NCI-H526 treated with DMSO at 0.1 percent for 48 hours (cell line): ENCODE measurements at regions not wholly inside any gene's neighbourhood (a gene's known extent, or its start where the extent isn't known, plus 50 kb on each side); places are given as distances from the start of the nearest gene placed in this dataset.

Experiments
- DNase-seq: peaks from one replicate; lab custom pipeline; 2025; lab: John Stamatoyannopoulos, UW

GRCh38 chr11:95717314-95717713 lies 72.3 kb downstream of the FAM76B start:
- DNase-seq, result no peak

GRCh38 chr11:95716266-95716665 lies 73.3 kb downstream of the FAM76B start:
- DNase-seq, result no peak

GRCh38 chr11:95715777-95716241 lies 73.8 kb downstream of the FAM76B start:
- peak; percentile 91 for DNase-seq

GRCh38 chr11:95714843-95715776 lies 74.5 kb downstream of the FAM76B start:
- no peak for DNase-seq

GRCh38 chr11:95713428-95713827 lies 76.2 kb downstream of the FAM76B start:
- no peak for DNase-seq

- DNase-seq, result no peak
Observed at GRCh38 chr11:95711945-95712221, 77.7 kb downstream of the FAM76B start.

GRCh38 chr11:95711162-95711944 lies 78.2 kb downstream of the FAM76B start:
- no peak for DNase-seq

- DNase-seq, result no peak
Observed at GRCh38 chr11:95708681-95709080, 80.9 kb downstream of the FAM76B start.

- DNase-seq, result no peak
Observed at GRCh38 chr11:95706974-95707387, 82.6 kb downstream of the FAM76B start.

GRCh38 chr11:95705485-95706124 lies 84.0 kb downstream of the FAM76B start:
- peak; percentile 83 for DNase-seq

GRCh38 chr11:95704865-95705264 lies 84.7 kb downstream of the FAM76B start:
- no peak for DNase-seq

GRCh38 chr11:95703049-95703448 lies 86.5 kb downstream of the FAM76B start:
- no peak for DNase-seq

GRCh38 chr11:95702526-95702925 lies 87.1 kb downstream of the FAM76B start:
- DNase-seq, result no peak

GRCh38 chr11:95700471-95700817 lies 89.1 kb downstream of the FAM76B start:
- DNase-seq, result no peak

GRCh38 chr11:95699631-95700470 lies 89.7 kb downstream of the FAM76B start:
- no peak for DNase-seq

- no peak for DNase-seq
Observed at GRCh38 chr11:95698676-95699557, 90.7 kb downstream of the FAM76B start.

GRCh38 chr11:95697614-95698408 lies 91.8 kb downstream of the FAM76B start:
- no peak for DNase-seq

GRCh38 chr11:95695181-95695580 lies 94.4 kb downstream of the FAM76B start:
- no peak for DNase-seq

- no peak for DNase-seq
Observed at GRCh38 chr11:95693298-95693697, 96.3 kb downstream of the FAM76B start.
